NCI-H446 treated with DMSO at 0.1 percent for 48 hours (cell line): ENCODE measurements at regions not wholly inside any gene's neighbourhood (a gene's known extent, or its start where the extent isn't known, plus 50 kb on each side); places are given as distances from the start of the nearest gene placed in this dataset.

Source experiments
- DNase-seq: peaks from one replicate; lab custom pipeline; 2025; lab: John Stamatoyannopoulos, UW

- no peak for DNase-seq
Observed at GRCh38 chr10:104505521-104506042, 135.5 kb upstream of the SORCS3 start.

- peak; percentile 12 for DNase-seq
Observed at GRCh38 chr10:104509981-104510380, 131.1 kb upstream of the SORCS3 start.

GRCh38 chr10:104510644-104511043 lies 130.4 kb upstream of the SORCS3 start:
- no peak for DNase-seq

- DNase-seq: no peak
Observed at GRCh38 chr10:104512800-104513199, 128.3 kb upstream of the SORCS3 start.

- no peak for DNase-seq
Observed at GRCh38 chr10:104515678-104516199, 125.4 kb upstream of the SORCS3 start.

- no peak for DNase-seq
Observed at GRCh38 chr10:104516986-104517385, 124.1 kb upstream of the SORCS3 start.

- DNase-seq: no peak
Observed at GRCh38 chr10:104517946-104518345, 123.1 kb upstream of the SORCS3 start.

GRCh38 chr10:104518891-104519290 lies 122.2 kb upstream of the SORCS3 start:
- DNase-seq: no peak

GRCh38 chr10:104520653-104521052 lies 120.4 kb upstream of the SORCS3 start:
- DNase-seq: no peak

GRCh38 chr10:104521901-104522694 lies 119.0 kb upstream of the SORCS3 start:
- peak; percentile 53 for DNase-seq

GRCh38 chr10:104526188-104526587 lies 114.9 kb upstream of the SORCS3 start:
- no peak for DNase-seq

GRCh38 chr10:104527013-104527412 lies 114.1 kb upstream of the SORCS3 start:
- DNase-seq: no peak

- no peak for DNase-seq
Observed at GRCh38 chr10:104540181-104540580, 100.9 kb upstream of the SORCS3 start.

- no peak for DNase-seq
Observed at GRCh38 chr10:104541820-104542219, 99.3 kb upstream of the SORCS3 start.

GRCh38 chr10:104546336-104546735 lies 94.8 kb upstream of the SORCS3 start:
- DNase-seq: no peak

- no peak for DNase-seq
Observed at GRCh38 chr10:104546756-104547155, 94.3 kb upstream of the SORCS3 start.

- DNase-seq: no peak
Observed at GRCh38 chr10:104548090-104548489, 93.0 kb upstream of the SORCS3 start.

- DNase-seq: no peak
Observed at GRCh38 chr10:104556831-104557230, 84.3 kb upstream of the SORCS3 start.

- DNase-seq: no peak
Observed at GRCh38 chr10:104557966-104558365, 83.1 kb upstream of the SORCS3 start.

- DNase-seq: peak; percentile 9
Observed at GRCh38 chr10:104559935-104560334, 81.2 kb upstream of the SORCS3 start.

- no peak for DNase-seq
Observed at GRCh38 chr10:104563051-104563450, 78.0 kb upstream of the SORCS3 start.

GRCh38 chr10:104563548-104563947 lies 77.5 kb upstream of the SORCS3 start:
- DNase-seq: no peak

GRCh38 chr10:104574427-104574826 lies 66.7 kb upstream of the SORCS3 start:
- no peak for DNase-seq

- no peak for DNase-seq
Observed at GRCh38 chr10:104574838-104575237, 66.3 kb upstream of the SORCS3 start.
